GM18951 (cell line): ENCODE measurements at regions not wholly inside any gene's neighbourhood (a gene's known extent, or its start where the extent isn't known, plus 50 kb on each side); places are given as distances from the start of the nearest gene placed in this dataset.
"Not testable (repeated sequence)": the region's sequence is repeated elsewhere in the genome, so short reads cannot be mapped to it uniquely, and the experiment has no call there.

Source experiments
- POLR2A ChIP-seq: IDR thresholded peaks from 4 replicates; pipeline ENCODE4 v1.6.1; 2011; ENCODE audit warnings: mild to moderate bottlenecking; ENCODE audit not compliant: insufficient read length, insufficient read depth; ENCODE audit errors: extremely low read depth
- in situ Hi-C: fragments of 300-500 bp; cut with MboI; formaldehyde crosslinking; loops from one replicate; pipeline ENCODE4 v1.12.0; 2022; ENCODE audit warnings: low sequenced_read_pairs, mixed read lengths, inconsistent platforms; ENCODE audit not compliant: unreplicated experiment

- TF ChIP-seq POLR2A = no peak
- in situ Hi-C loops = no loop called here
Observed at GRCh38 chr7:66503036-66503370, 125.7 kb upstream of the KCTD7 start.

- TF ChIP-seq POLR2A = no peak
- in situ Hi-C loops = no loop called here
Observed at GRCh38 chr7:66503551-66504031, 125.1 kb upstream of the KCTD7 start.

GRCh38 chr7:66504131-66504530, 124.5 kb upstream of the KCTD7 start:
- in situ Hi-C loops = no loop called here

GRCh38 chr7:66505009-66505408, 123.7 kb upstream of the KCTD7 start:
- TF ChIP-seq POLR2A = no peak
- in situ Hi-C loops = no loop called here

More at GRCh38 chr7:66504131-66504530, 124.5 kb upstream of the KCTD7 start:
- no peak for TF ChIP-seq POLR2A

GRCh38 chr7:66505531-66506451, 122.9 kb upstream of the KCTD7 start:
- no peak for TF ChIP-seq POLR2A
- in situ Hi-C loops = no loop called here

GRCh38 chr7:66506703-66507102, 122.0 kb upstream of the KCTD7 start:
- in situ Hi-C loops = not testable (repeated sequence)

GRCh38 chr7:66507764-66508296, 120.9 kb upstream of the KCTD7 start:
- in situ Hi-C loops = no loop called here
- no peak for TF ChIP-seq POLR2A

GRCh38 chr7:66508431-66508830, 120.2 kb upstream of the KCTD7 start:
- TF ChIP-seq POLR2A = no peak
- in situ Hi-C loops = no loop called here

GRCh38 chr7:66514050-66514449, 114.6 kb upstream of the KCTD7 start:
- TF ChIP-seq POLR2A = no peak
- in situ Hi-C loops = no loop called here

GRCh38 chr7:66517212-66517909, 111.3 kb upstream of the KCTD7 start:
- in situ Hi-C loops = no loop called here
- no peak for TF ChIP-seq POLR2A

GRCh38 chr7:66518151-66518691, 110.5 kb upstream of the KCTD7 start:
- no peak for TF ChIP-seq POLR2A
- in situ Hi-C loops = no loop called here

- in situ Hi-C loops = no loop called here
- no peak for TF ChIP-seq POLR2A
Observed at GRCh38 chr7:66521675-66522074, 107.0 kb upstream of the KCTD7 start.

- in situ Hi-C loops = no loop called here
- TF ChIP-seq POLR2A = no peak
Observed at GRCh38 chr7:66522518-66522917, 106.2 kb upstream of the KCTD7 start.
